ENCODE measurements at regions not wholly inside any gene's neighbourhood (a gene's known extent, or its start where the extent isn't known, plus 50 kb on each side); places are given as distances from the start of the nearest gene placed in this dataset.

- Histone ChIP-seq H3K9me3 (ENCODE audit: control insufficient read depth in 2 of 2, low read length in 2 of 2) (no peaks in the 10 kb centered on the region), H3K36me3 (ENCODE audit: control insufficient read depth in 2 of 2, insufficient read depth in 2 of 2, low read length in 2 of 2) (peaks cover 2 to 3% of the 10 kb centered on the region in 2 donors), H3K4me3 (ENCODE audit: low read length in 2 of 2) (no peak overlapping the region), H3K4me1 (ENCODE audit: control insufficient read depth in 2 of 2, insufficient read depth in 2 of 2, low read length in 2 of 2) (no peaks in the 10 kb centered on the region), H3K27me3 (ENCODE audit: control insufficient read depth in 2 of 2, insufficient read depth in 2 of 2, low read length in 2 of 2) (peaks cover 0 to 2% of the 10 kb centered on the region in 2 donors), H3K27ac (ENCODE audit: low read depth in 2 of 2, low read length in 2 of 2) (no peak overlapping the region), H3K9ac (ENCODE audit: low read depth in 1 of 2, low read length in 2 of 2) (no peak overlapping the region)
Measured at GRCh38 chr9:129507805-129508204, 113.1 kb downstream of the C9orf50 start.

GRCh38 chr9:129506892-129507291 is 114.0 kb downstream of the C9orf50 start:
- no peak overlapping the region for H3K9ac ChIP-seq (ENCODE audit: low read depth in 1 of 2, low read length in 2 of 2)
- no peaks in the 10 kb centered on the region for H3K9me3 ChIP-seq (ENCODE audit: control insufficient read depth in 2 of 2, low read length in 2 of 2)
- peaks cover 0 to 2% of the 10 kb centered on the region in 2 donors for H3K27me3 ChIP-seq (ENCODE audit: control insufficient read depth in 2 of 2, insufficient read depth in 2 of 2, low read length in 2 of 2)
- no peak overlapping the region for H3K4me3 ChIP-seq (ENCODE audit: low read length in 2 of 2)
- H3K4me1 ChIP-seq (ENCODE audit: control insufficient read depth in 2 of 2, insufficient read depth in 2 of 2, low read length in 2 of 2), result no peaks in the 10 kb centered on the region
- peaks cover 2 to 3% of the 10 kb centered on the region in 2 donors for H3K36me3 ChIP-seq (ENCODE audit: control insufficient read depth in 2 of 2, insufficient read depth in 2 of 2, low read length in 2 of 2)
- H3K27ac ChIP-seq (ENCODE audit: low read depth in 2 of 2, low read length in 2 of 2), result no peak overlapping the region

- Histone ChIP-seq H3K4me1 (ENCODE audit: control insufficient read depth in 2 of 2, insufficient read depth in 2 of 2, low read length in 2 of 2) (no peaks in the 10 kb centered on the region), H3K27me3 (ENCODE audit: control insufficient read depth in 2 of 2, insufficient read depth in 2 of 2, low read length in 2 of 2) (no peaks in the 10 kb centered on the region), H3K36me3 (ENCODE audit: control insufficient read depth in 2 of 2, insufficient read depth in 2 of 2, low read length in 2 of 2) (peaks cover 2 to 3% of the 10 kb centered on the region in 2 donors), H3K4me3 (ENCODE audit: low read length in 2 of 2) (no peak overlapping the region), H3K9me3 (ENCODE audit: control insufficient read depth in 2 of 2, low read length in 2 of 2) (no peaks in the 10 kb centered on the region), H3K27ac (ENCODE audit: low read depth in 2 of 2, low read length in 2 of 2) (no peak overlapping the region), H3K9ac (ENCODE audit: low read depth in 1 of 2, low read length in 2 of 2) (no peak overlapping the region)
Measured at GRCh38 chr9:129506041-129506440, 114.9 kb downstream of the C9orf50 start.

DNA sequence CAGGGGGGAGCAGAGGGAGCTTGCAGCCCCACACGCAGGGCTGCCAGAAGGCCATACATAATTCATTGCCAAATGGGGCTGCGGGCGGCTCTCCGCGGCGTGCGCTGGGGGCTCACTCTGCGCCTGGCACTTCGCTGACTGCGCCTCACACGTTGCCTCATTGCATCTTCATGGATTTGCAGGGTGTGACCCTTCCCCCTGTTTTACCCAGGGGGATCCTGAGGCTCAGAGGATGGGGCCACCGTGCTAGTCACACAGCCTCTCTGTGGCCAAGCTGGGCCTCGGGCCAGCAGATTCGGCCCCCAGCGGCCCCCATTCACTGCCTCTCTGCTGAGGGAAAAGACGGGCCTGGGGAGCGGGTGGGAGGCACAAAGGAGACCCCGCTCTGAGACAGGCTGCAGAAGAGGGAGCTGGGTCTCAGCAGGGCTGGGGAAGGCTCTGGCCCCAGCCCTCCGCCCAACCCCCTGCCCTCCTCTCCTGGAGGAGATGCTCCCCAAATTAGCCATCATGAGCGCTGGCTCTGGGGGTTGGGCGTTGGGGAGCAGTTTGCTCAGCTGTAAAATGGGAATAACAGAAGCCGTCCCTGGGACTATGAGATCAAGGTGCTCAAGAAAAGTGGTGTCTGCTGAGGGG is 115.5 kb downstream of the C9orf50 start:
- no peak overlapping the region for H3K9ac ChIP-seq (ENCODE audit: low read depth in 1 of 2, low read length in 2 of 2)
- H3K27me3 ChIP-seq (ENCODE audit: control insufficient read depth in 2 of 2, insufficient read depth in 2 of 2, low read length in 2 of 2), result no peaks in the 10 kb centered on the region
- H3K36me3 ChIP-seq (ENCODE audit: control insufficient read depth in 2 of 2, insufficient read depth in 2 of 2, low read length in 2 of 2), result peaks cover 2 to 3% of the 10 kb centered on the region in 2 donors
- no peaks in the 10 kb centered on the region for H3K9me3 ChIP-seq (ENCODE audit: control insufficient read depth in 2 of 2, low read length in 2 of 2)
- no peak overlapping the region for H3K27ac ChIP-seq (ENCODE audit: low read depth in 2 of 2, low read length in 2 of 2)
- H3K4me1 ChIP-seq (ENCODE audit: control insufficient read depth in 2 of 2, insufficient read depth in 2 of 2, low read length in 2 of 2), result peaks cover 0 to 2% of the 10 kb centered on the region in 2 donors
- H3K4me3 ChIP-seq (ENCODE audit: low read length in 2 of 2), result no peak overlapping the region

DNA sequence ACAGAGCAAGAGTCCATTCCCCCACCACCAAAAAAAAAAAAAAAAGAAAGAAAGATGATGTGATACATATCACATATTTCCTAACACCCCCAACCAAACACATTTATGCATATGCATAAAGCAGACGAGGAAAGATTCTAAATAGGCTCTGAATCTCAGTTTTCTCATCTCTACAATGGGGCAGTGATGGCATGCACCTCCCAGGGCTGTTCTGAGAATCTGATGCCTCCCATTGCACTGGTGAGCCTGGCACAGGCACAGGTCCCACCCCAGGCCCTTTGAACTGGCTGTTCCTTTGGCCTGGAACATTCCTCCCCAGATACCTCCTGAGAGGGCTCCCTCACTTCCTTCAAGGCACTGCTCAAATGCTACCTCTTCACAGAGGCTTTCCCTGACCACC is 116.5 kb downstream of the C9orf50 start:
- no peaks in the 10 kb centered on the region for H3K27me3 ChIP-seq (ENCODE audit: control insufficient read depth in 2 of 2, insufficient read depth in 2 of 2, low read length in 2 of 2)
- peaks cover 0 to 2% of the 10 kb centered on the region in 2 donors for H3K4me1 ChIP-seq (ENCODE audit: control insufficient read depth in 2 of 2, insufficient read depth in 2 of 2, low read length in 2 of 2)
- H3K9ac ChIP-seq (ENCODE audit: low read depth in 1 of 2, low read length in 2 of 2), result no peak overlapping the region
- H3K36me3 ChIP-seq (ENCODE audit: control insufficient read depth in 2 of 2, insufficient read depth in 2 of 2, low read length in 2 of 2), result peaks cover 2 to 3% of the 10 kb centered on the region in 2 donors
- H3K27ac ChIP-seq (ENCODE audit: low read depth in 2 of 2, low read length in 2 of 2), result no peak overlapping the region
- no peak overlapping the region for H3K4me3 ChIP-seq (ENCODE audit: low read length in 2 of 2)
- H3K9me3 ChIP-seq (ENCODE audit: control insufficient read depth in 2 of 2, low read length in 2 of 2), result no peaks in the 10 kb centered on the region

- Histone ChIP-seq H3K4me1 (ENCODE audit: control insufficient read depth in 2 of 2, insufficient read depth in 2 of 2, low read length in 2 of 2) (peaks cover 5 to 7% of the 10 kb centered on the region in 2 donors), H3K27me3 (ENCODE audit: control insufficient read depth in 2 of 2, insufficient read depth in 2 of 2, low read length in 2 of 2) (no peaks in the 10 kb centered on the region), H3K27ac (ENCODE audit: low read depth in 2 of 2, low read length in 2 of 2) (no peak overlapping the region), H3K4me3 (ENCODE audit: low read length in 2 of 2) (no peak overlapping the region), H3K9me3 (ENCODE audit: control insufficient read depth in 2 of 2, low read length in 2 of 2) (no peaks in the 10 kb centered on the region), H3K36me3 (ENCODE audit: control insufficient read depth in 2 of 2, insufficient read depth in 2 of 2, low read length in 2 of 2) (peaks cover 2 to 3% of the 10 kb centered on the region in 2 donors), H3K9ac (ENCODE audit: low read depth in 1 of 2, low read length in 2 of 2) (no peak overlapping the region)
Measured at GRCh38 chr9:129501771-129502319, 119.1 kb downstream of the C9orf50 start.

DNA sequence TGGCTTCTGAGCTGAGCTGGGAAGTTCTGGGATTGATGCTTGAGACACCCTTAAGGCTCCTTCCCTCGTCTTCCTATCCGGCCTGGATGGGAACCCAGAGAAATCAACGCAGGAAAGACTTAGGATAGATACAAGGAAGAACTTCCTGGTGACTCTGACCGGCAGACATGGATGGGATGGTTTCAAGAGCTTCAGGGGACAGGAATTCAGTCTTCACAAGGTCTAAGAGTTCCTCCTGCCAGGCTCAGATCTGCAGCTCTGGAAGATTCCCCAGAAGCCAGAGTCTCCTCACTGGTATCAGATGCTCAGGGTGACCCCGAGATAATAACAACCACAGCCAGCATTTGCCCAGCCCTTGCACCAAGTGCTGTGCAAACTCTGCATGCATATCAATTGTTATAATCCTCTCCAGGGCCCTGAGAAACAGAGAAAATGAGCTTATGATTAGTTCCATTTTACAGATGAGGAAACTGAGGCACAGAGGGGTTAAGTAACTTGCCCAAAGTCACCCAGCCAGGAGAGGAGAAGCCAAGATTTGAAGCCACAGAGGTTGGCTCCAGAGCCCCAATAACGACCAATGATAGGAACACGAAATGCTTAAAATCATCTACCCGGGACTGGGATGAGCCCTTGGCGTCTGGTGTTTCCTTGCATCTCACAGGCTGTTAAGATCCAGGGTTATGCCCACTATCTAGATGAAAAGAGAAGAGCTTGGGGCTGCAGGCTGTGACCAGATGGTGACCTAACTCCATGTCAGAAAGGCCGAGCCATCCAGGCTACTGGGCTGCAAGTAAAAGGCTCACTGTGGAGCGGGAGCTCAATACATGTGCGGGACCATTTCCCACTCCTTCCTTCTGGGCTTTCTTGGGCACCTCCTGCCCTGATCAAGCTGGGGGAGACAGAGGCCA is 119.8 kb downstream of the C9orf50 start:
- no peak overlapping the region for H3K9ac ChIP-seq (ENCODE audit: low read depth in 1 of 2, low read length in 2 of 2)
- H3K4me3 ChIP-seq (ENCODE audit: low read length in 2 of 2), result no peak overlapping the region
- no peaks in the 10 kb centered on the region for H3K27me3 ChIP-seq (ENCODE audit: control insufficient read depth in 2 of 2, insufficient read depth in 2 of 2, low read length in 2 of 2)
- no peaks in the 10 kb centered on the region for H3K9me3 ChIP-seq (ENCODE audit: control insufficient read depth in 2 of 2, low read length in 2 of 2)
- H3K36me3 ChIP-seq (ENCODE audit: control insufficient read depth in 2 of 2, insufficient read depth in 2 of 2, low read length in 2 of 2), result peaks cover 2 to 3% of the 10 kb centered on the region in 2 donors
- peaks cover 11 to 12% of the 10 kb centered on the region in 2 donors for H3K4me1 ChIP-seq (ENCODE audit: control insufficient read depth in 2 of 2, insufficient read depth in 2 of 2, low read length in 2 of 2)
- peak overlapping the region in 1 of 2 donors; percentile 19 for H3K27ac ChIP-seq (ENCODE audit: low read depth in 2 of 2, low read length in 2 of 2)

DNA sequence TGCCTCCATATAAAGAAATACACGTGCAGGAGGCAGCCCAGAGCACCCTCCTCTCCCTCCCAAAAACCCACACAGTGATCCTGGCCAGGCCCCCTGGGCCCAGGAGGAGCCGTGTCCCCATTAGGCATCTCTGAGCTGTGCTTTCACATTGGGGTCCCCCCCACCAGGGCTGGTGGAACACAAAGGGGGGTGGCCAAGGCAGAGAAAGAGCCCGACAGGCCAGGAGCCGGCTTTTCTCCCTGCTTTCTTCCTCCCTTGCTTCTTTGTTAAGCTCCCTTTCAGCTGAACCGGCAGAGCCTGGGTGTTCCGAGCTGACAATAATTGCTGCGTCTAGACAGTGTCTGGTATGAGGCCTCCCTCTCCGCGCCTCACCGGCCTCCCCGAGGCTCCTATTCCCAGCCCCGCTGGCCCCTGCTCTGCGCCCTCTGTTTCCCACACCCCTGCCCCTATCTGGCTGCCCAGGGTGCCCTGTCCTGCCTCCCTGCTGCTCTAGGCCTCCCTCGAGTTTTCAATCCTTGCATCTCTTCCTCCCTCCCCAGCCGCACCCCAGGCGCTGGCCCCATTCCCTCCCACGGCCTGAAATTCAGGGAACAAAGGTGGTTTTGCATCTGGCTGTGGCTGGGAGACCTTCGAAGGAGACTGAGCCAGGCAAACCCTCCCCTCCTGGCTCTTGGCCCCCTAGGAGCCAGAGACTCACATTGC is 120.6 kb downstream of the C9orf50 start:
- H3K4me1 ChIP-seq (ENCODE audit: control insufficient read depth in 2 of 2, insufficient read depth in 2 of 2, low read length in 2 of 2), result peaks cover 18% of the 10 kb centered on the region in 2 donors
- no peaks in the 10 kb centered on the region for H3K9me3 ChIP-seq (ENCODE audit: control insufficient read depth in 2 of 2, low read length in 2 of 2)
- peak overlapping the region; percentile 3 to 19 for H3K27ac ChIP-seq (ENCODE audit: low read depth in 2 of 2, low read length in 2 of 2)
- no peaks in the 10 kb centered on the region for H3K27me3 ChIP-seq (ENCODE audit: control insufficient read depth in 2 of 2, insufficient read depth in 2 of 2, low read length in 2 of 2)
- H3K4me3 ChIP-seq (ENCODE audit: low read length in 2 of 2), result no peak overlapping the region
- H3K36me3 ChIP-seq (ENCODE audit: control insufficient read depth in 2 of 2, insufficient read depth in 2 of 2, low read length in 2 of 2), result peaks cover 2 to 3% of the 10 kb centered on the region in 2 donors
- no peak overlapping the region for H3K9ac ChIP-seq (ENCODE audit: low read depth in 1 of 2, low read length in 2 of 2)

DNA sequence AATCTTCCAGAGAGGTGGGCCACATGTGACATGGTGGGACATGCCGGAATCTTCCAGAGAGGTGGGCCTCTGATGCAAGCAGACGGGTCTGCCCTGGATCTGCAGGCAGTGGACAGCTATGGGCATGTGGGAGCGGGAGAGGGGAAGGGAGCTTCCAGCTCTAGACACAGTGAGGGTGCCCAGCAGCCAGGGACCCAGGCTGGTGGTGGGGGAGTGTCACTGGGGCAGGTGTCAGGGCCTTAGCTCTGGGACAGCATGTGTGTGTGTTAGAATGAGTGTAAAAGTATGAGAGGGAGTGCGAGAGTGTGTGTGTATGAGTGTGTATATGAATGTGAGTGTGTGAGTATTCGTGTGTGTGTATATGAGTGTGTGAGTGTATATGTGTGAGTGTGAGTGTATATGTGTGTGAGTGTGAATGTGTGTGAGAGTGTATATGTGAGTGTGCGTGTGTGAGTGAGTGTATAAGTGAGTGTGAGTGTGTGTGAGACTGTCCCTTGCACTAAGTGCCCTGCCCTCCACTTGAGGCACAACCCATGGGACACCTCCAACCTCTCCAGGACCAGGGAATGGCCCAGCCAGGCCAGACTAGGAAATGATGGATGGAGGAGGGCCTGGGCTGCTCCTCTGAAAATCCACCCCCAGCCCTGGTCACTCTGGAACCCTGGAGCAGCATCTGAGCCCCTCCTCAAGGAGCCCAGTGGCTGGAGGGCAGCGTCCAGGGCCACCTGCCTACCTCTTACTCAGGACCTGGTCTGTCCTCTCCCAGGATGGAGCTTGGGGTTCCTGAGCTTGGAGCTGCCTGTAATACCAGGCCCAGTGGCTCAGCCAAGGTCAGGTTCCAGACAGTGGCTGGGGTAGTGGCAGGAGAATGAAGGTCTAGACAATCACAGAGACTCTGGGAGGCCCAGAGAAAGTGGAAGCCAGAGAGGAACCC is 122.2 kb downstream of the C9orf50 start:
- Histone ChIP-seq H3K27me3 (ENCODE audit: control insufficient read depth in 2 of 2, insufficient read depth in 2 of 2, low read length in 2 of 2) (no peaks in the 10 kb centered on the region), H3K27ac (ENCODE audit: low read depth in 2 of 2, low read length in 2 of 2) (peak overlapping the region; percentile 95 to 97), H3K9ac (ENCODE audit: low read depth in 1 of 2, low read length in 2 of 2) (peak overlapping the region in 1 of 2 donors; percentile 9), H3K4me3 (ENCODE audit: low read length in 2 of 2) (no peak overlapping the region), H3K9me3 (ENCODE audit: control insufficient read depth in 2 of 2, low read length in 2 of 2) (no peaks in the 10 kb centered on the region), H3K4me1 (ENCODE audit: control insufficient read depth in 2 of 2, insufficient read depth in 2 of 2, low read length in 2 of 2) (peaks cover 26 to 27% of the 10 kb centered on the region in 2 donors), H3K36me3 (ENCODE audit: control insufficient read depth in 2 of 2, insufficient read depth in 2 of 2, low read length in 2 of 2) (peaks cover 2 to 3% of the 10 kb centered on the region in 2 donors)
